NCI-H1105 (cell line): ENCODE measurements at regions not wholly inside any gene's neighbourhood (a gene's known extent, or its start where the extent isn't known, plus 50 kb on each side); places are given as distances from the start of the nearest gene placed in this dataset.

Experiments
- DNase-seq: peaks from one replicate; lab custom pipeline; 2025; lab: John Stamatoyannopoulos, UW

DNA sequence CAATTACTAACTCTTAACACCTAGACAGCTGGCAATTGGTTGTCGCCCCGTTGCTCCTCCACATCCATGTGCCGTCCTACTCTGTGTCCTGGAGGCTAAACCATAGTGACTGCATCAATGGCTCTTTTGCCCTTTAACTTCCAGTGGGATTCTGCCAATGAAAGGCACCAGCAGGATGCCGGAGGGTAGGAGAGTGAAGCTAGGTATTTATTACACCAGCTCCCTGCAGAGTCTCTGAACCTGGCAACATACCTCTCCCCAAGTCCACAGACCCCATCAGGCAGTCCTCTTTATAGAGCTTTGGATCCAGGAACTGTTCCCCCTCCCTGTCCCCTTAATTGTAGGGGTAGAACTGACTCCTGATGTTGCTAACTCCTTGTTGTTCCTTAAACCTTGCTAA, 426.8 kb downstream of the HNRNPD start:
- no peak for DNase-seq

DNA sequence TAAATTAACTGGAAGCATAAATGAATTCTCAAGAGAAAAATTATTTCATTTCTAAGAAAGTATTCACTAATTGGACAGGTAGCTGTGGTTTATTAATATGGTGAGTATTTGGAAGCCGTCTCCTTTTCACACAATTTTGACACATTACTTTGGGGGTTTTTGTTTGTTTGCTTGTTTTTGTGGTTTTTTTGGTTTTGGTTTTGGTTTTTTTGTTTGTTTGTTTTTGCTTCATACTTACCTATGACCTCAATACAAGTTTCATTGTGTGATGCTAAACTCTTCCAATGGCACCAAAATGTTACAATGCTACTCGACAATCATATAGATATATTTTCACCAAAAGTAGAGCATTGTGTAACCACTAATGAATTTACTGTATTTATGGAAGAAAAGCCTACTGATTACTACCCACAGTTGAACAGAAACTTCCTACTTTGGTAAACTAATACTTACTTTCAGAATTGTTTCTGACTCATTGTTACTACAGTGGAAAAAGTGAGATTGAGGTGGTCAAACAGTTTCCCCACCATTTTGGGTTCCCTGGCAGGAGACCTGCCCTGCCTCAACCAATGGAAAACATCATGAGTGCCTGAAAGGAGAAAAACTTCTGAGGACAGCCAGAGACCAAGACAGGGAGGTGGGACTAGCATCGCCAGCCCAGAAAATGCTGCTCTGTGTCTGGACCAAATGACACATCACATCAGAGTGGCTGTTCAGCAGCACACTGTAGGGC, 443.1 kb downstream of the HNRNPD start:
- DNase-seq = no peak

DNA sequence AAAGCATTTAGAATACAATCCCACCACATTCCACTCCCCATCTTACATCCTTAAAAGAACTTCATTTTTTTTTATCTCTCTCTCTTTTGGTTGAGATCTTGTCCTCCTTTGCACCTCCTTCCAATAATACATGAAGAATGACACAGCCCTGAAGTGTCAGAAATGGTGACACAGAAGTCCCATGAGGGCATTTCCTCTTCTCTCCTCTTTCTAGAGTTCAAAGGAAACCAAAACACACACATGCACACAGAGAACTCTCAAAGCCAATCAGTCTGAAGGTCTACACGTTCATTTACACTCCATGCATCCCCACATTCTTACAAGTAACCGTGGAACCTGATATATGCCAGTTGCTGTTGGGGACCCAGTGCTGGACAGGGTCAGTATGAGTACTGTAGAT, 450.7 kb downstream of the HNRNPD start:
- no peak for DNase-seq

DNA sequence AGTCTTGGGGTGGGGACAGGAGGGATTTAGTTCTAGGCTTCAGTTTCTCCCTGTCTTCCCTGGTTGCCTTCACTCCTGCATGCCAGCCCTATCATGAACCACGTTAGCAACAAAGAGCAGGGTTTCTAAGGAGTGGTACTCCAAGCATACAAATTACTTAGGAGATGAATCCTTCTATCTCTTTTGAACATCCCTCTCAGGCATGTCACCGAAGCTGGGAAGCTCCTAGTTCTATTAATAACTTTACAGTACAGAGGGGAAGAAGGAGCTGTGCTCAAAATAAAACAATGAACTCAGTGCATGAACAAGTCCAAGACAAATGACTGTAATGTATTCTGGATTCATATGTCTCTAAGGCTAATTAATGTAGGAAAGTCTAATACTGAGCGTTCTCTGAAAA, 450.6 kb upstream of the RASGEF1B start:
- DNase-seq = no peak

DNA sequence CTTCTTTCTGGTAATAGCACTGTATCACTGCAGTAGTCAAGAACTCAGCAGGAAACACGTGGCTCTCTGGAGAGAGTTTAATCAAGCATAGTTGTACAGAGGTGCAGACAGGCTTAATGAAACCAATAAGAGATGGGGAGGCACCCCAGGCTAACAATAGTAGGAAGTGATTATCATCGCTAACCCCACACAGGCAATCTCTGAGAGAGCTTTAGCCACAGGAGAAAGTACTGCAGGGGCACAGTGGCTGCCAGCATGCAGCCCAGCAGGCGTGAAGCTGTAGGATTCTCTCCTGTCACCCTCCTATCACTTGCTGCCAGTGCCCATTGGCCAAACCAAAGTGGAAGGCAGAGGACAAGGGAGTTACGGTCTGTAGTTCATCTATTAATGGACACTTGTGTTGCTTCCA, 450.0 kb upstream of the RASGEF1B start:
- DNase-seq = no peak

DNA sequence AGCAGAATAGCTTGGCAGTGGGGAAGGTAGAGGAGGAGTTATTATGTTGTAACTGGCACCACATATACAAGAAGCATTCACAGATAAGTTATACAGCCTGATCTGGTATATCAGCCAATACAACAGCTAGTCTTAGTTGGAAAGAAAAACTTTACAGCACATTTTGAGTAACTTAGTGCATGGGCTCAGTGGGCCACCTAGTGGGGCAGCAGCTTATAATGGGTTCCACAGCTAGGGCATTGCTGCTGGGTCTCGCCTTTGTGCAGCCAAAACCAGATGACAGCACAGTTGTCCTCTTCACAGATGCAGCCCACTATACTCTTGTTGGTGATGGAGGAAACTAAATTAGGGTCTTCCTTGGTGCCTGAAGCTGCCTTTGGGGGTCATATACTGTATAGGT, 448.1 kb upstream of the RASGEF1B start:
- DNase-seq = no peak

DNA sequence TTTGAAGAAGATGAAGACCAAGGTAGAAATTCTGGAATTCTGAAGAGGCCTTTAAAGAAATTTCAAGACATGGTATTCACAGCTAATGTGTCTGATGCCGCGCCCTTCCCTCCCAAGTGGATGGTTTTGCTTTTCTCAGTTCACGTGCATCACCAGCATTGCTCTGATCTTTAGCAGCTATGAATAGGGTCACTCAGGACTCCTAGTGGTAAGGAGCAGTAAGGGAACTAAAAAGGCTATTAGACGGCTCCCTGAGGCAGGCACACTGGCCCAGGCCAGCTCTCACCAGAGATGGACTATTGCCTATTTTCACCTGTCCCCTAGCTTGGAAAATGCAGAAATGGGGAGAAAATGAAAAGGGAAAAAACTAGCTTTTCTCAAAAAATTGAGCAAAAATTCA, 447.5 kb upstream of the RASGEF1B start:
- no peak for DNase-seq

DNA sequence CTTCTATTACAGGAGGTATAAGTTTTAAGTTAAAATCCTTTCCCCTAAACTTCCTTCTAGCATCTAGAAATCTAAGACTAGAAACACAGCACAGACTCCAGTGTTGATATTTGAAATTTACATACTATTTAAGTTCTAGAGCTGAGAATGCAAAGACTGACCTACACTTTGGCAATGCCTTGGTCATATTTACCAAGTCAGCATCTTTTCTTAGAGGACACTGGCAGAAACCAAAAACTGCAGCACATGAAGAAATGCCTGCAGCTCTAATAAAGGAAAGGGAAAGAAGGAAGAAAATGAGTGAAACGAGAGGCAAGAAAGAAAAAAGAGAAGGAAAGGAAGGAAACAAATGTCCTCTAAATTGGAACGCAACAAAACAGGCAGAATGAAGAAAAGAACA, 443.7 kb upstream of the RASGEF1B start:
- DNase-seq = no peak

DNA sequence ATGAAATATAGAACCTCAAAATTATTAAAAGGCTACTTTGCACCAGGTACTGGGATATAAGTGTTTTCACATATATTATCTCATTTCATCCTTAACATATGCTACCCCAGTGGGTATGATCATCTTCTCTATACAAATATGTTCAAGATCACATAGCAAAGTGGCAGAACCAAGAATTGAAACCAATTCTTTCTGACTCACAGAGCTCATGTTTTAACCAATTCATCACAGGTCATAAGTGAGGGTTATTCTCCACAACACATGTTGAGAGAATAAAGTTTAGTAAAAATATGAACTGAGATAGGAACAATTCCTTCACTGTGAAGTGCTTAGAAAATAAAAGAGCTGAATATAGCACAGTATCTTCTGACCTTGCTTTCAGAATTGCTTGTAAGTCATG, 442.9 kb upstream of the RASGEF1B start:
- no peak for DNase-seq

DNA sequence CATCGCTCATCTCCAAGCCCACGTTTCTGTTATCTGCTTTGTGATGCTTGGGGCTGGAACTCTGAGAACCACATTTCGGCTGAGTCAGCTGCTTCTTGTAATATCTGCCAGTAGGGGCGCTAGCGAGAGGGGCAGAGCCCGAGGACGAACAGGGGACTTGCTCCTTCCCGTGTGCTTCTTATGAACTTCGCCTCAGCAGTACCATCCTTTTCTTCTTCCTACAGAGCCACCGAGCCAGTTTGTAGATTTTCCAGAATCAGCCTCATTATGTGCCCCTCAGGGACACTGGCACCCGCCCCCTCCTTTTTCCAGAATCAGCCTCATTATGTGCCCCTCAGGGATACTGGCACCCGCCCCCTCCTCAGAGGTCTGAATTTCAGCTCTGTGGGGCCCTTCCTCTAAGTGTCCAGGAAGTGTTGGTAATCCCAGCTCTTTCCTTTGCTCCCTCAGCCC, 441.7 kb upstream of the RASGEF1B start:
- no peak for DNase-seq

DNA sequence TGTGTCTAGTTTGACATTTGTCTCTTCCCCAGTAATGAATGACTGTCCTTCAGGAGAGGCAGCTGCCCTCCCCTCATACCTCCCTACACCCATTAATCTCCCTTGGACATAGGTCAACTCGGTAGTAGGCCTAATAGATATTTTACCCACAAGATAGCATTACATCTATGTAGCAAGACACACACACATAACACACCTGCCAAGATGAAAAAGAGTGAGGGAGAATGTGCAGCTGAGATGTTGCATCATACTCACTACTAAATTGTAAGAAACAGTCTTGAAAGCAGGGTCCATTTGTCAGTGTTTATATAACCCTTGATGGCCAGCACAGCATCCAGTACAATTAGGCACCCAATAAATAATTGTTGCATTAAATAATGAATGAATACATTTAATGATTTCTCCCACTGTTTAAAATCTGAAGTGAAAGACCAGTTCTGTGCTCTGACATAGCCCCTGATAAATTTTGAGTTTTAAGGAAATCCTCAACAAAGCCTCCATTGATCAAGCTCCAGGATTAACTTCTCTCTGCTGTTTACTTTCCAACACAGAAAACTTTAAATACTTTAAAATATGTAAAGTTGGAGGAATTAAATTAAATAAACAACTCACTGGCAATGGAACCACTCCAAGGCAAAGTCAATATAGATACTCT, 440.8 kb upstream of the RASGEF1B start:
- DNase-seq = no peak

DNA sequence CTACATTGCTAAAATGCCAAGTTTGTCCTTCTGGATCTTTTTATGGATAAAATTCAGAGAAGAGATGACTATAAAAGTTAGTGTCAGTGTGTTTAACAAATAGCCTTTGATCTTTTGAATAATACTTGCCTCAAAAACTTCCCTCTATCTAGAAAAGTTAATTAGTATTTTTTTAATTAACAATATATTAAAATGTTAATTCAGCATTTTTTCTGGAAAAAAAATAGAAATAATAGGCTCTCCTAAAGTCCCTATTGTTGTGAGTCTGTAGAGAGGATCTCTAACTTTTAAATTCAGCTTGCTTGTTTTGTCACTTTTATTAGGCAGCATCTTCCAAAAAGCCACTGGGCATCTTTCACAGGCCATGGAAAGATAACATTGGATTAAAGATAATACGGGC, 435.2 kb upstream of the RASGEF1B start:
- no peak for DNase-seq

DNA sequence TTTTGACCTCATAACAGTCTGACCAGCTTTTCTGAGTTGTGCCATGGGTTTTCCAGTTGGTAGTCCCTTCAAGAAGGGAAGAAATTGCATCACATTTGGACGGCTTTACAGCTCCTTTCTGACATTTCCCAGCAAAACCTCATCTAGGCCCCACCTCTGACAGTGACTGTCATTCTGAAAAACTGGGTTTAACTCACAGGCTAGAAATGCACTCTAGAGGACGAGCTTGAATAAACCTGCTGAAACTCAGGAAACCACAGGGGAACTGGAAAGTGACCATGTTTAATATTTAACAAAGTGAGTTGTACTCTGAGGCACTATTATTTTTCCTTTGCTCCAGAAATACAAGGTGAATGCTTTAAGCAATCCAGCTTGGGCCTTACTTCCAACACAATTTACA, 434.3 kb upstream of the RASGEF1B start:
- no peak for DNase-seq

DNA sequence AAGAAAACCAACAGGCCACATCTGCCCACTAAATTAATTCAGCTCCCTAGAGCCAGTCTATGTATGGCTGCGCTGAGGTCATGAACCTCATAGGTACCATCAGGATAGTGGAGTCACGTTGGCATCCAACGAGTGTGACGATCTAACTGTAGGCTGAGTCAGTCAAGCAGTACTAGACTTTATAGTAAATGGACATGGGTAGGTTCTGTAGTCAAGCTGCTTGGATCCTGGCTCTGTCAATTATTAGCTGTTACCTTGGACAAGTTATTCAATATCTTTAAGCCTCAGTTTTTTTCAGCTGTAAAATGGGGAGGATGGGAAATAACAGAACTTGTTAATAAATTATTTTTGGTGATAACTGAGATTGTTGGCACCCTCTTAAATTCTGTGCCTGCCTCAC, 432.4 kb upstream of the RASGEF1B start:
- no peak for DNase-seq

DNA sequence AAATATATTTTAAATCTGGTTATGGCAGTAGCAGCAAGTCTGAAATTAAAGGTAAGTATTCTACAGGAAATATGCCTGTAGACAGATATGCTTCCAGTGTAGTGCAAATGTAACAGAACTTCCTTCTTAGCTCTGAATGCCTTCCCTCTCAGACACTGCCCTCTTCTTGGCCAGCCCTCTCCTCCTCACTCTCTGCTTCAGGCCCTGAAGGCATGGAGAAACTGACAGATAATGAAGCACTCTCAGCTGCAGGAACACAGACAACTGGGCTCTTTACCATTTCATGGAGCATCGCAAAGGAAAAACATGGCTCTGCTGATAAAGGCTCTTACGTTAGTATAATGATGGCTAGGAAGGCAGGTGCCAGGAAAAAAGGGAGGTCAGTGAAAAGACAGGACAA, 431.5 kb upstream of the RASGEF1B start:
- no peak for DNase-seq

DNA sequence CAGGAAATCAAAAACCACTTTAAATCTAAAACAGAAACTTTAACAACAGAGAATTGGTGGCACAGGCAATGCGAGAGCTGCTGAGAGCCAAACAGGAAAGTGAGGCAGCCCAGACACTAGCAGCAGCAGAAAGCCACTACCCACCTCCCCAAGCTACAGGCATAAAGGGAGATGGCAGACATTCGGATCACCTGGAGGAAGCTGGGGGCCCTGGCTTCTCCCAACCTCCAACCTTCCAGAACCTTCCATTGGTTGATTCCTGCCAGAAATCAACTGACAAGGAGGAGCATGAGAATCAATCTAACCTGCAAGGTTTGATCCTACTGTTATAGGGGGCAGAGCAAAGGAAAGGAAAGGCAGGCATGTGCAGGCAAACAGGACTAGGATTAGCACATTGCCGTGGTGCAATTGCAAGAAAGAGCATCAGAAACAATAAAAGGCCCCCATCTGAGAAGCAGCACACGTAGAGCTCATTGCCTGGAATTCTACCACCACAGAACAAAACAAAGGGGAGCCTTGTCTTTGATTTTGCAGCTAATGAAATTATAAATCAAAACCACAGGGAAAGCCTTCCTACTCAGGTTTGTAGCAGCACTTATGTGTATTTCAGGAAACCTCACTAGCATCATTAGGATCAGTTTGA, 427.3 kb upstream of the RASGEF1B start:
- DNase-seq = no peak

DNA sequence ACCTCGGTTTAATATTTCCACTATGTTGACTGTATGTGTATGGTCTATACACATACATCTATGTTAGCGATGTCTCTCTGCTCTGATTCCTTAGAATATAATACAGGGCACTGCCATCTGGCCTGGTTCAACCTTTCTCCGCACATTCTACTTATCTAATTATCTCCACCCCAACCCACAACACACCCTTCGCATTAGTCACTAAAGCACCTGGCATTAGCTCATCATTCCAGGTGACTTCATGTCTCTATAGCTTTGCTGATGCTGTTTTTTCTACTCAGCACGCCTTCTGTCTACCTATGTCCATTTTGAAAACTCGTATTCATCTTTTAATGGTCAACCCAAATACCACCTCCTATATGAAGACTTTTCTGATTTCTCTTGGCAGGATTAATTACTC, 425.2 kb upstream of the RASGEF1B start:
- no peak for DNase-seq

DNA sequence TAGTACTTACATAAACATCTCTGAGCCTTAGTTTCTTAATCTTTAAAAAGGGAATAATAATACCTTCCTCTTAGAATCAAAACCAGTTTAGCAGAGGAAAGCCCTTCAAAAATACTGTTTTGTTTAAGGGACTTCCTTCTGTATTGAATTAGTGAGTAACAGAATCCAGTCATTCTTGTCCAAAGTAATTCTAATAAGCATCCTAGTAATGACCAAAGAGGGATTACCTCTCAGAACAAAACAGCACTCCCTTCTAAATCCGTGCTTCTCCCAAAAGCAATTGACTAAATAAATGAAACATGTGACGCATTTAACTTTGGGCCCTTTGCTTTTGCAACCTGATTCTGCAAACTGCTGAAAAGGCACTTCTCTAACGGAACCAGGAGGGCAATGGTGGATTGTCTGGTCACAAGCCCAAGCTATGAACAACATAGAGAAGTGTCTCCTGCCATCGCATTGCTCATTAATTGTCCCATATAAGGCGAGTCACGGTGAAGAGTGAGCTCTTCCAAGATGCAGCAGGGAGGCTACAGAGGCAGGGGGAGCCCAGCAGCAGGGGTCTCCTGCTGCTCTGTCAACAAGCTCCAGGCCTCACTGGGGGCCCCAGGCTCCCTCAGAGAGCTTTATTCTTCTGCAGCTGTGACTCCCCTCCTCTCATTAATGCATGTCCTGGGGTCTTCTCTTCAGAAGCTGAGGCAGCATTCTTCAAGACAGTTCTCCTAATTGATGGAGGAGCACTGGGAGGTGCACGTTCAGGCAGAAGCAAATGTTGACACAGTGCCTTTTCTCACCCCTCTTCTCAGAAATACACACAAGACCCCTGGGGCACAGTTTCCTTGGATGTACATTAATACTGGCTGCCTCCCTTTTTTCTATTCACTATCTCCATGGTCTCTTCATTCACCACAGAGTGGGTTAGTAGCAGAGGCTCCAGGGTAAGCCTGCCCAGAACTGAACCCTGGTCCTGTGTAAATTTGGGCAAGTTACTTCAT, 419.6 kb upstream of the RASGEF1B start:
- DNase-seq = no peak

DNA sequence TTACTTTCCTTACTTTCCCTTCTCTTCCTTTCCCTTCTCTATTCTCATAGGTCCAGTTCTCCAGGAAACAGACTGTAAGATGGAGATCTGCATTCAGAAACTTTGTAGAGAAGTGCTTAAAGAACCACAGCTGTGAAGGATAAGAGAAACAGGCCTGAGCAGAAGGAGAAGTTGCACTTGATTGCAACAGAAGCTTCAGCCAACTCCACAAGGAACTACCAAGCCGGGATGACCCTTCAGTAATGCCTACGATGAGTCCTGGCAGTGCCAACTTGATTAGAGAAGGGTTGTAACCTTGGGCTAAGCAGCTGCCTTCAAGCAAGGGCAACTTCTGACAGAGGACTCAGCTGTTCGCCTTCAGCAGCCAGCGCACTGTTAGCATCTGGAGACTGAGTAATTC, 413.3 kb upstream of the RASGEF1B start:
- no peak for DNase-seq

DNA sequence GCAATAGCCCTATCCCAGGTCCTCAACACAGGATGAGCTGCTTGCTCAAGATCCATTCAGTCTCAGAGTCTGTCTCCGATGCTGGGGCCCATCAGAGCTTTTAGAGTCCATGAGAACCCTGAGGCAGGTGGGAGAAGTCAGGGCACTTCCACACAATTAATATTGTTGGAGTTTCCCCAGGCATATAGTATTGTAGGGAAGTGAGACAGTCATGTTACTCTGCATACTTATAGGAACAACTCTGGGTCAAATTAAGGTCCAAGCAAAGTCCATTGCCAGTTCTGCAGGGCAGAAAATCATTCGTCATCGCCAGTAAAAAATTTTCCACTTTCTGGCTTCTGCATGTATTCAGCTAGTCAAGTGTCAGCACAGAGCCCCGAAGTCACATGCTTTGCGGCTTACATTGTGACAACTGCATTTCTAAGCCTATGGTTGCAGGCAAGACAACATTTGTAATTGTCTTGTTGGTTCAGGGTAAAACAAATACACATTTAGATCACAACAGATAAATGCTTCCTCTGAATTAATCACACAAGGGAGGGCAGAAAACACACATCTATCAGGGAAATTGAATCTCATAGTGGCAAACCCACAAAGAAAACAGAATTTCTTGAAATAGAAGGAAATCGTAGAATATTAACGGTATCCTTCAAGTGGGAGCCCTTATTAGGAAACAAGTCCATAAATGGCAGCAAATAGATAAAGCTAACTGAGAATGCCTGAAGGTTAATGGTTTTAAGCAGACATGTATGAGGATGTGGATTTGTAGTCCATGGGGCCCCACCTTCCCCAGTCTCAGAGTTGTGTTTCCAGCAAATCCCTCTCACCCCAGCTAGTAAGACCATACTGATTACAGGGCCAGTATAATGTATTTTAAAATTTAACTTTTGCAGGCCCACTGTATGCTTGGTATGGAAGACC, 412.1 kb upstream of the RASGEF1B start:
- no peak for DNase-seq

DNA sequence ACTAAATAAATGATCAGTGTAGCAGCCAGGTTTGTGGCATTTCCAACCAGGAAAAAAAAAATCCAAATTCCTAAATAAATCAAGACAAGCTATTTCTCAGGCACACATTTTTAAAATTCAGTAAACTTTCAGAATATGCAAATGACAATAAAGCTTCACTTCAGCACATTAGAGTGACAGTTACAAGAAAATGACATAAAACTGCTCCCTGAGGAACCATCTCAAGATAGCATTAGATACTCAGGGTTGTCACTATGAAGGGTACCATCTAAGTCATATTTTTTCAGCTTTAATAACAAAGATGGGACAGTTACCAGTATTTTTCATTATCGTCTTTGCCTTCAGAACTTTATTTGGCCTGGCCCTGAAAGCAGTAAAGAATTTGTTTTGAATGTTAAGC, 411.3 kb upstream of the RASGEF1B start:
- DNase-seq = no peak
